Panc1 (cell line): ENCODE measurements at regions not wholly inside any gene's neighbourhood (a gene's known extent, or its start where the extent isn't known, plus 50 kb on each side); places are given as distances from the start of the nearest gene placed in this dataset.

Source experiments
- ATAC-seq: fragments of 200-7000 bp; cut with Tn5 transposase; 2 replicates; pipeline ENCODE4 v1.9.1; 2020; ENCODE audit warnings: mild to moderate bottlenecking, moderate library complexity
- BruUV-seq: library from RNA; stranded (reverse); fragments of 400-500 nt; replicated peaks from 2 replicates; lab custom pipeline; 2021; lab: Mats Ljungman, UMichigan
- CTCF ChIA-PET: fragments of 300-600 bp; sonication (Branson Sonifier 250); formaldehyde crosslinking; loops from one replicate; lab custom pipeline; 2022; ENCODE audit warnings: antibody characterized with exemption; lab: Charles Lee
- POLR2A ChIA-PET: fragments of 300-600 bp; sonication (Branson Sonifier 250); formaldehyde crosslinking; loops from one replicate; lab custom pipeline; 2022; ENCODE audit warnings: antibody characterized with exemption; lab: Charles Lee
- DNase-seq: peaks from one replicate; pipeline ENCODE4 v3.0.0-alpha.2; 2010; ENCODE audit warnings: low read depth, low spot score
- H3K27ac ChIP-seq: 2 replicates; pipeline ENCODE4 v1.5.1; 2011; ENCODE audit warnings: mild to moderate bottlenecking, low read length, inconsistent platforms
- H3K27me3 ChIP-seq: fragments of 200-500 bp; sonication (Bioruptor generic); 2 replicates; pipeline ENCODE4 v1.6.0; 2014; ENCODE audit warnings: low read length, inconsistent platforms; ENCODE audit not compliant: control insufficient read depth, insufficient read depth
- H3K36me3 ChIP-seq: fragments of 200-500 bp; sonication (Bioruptor generic); 2 replicates; pipeline ENCODE4 v1.5.1; 2014; ENCODE audit warnings: inconsistent platforms, mild to moderate bottlenecking, low read length, moderate library complexity; ENCODE audit not compliant: control insufficient read depth, insufficient read depth
- H3K4me1 ChIP-seq: 2 replicates; pipeline ENCODE4 v1.5.1; 2011; ENCODE audit warnings: inconsistent platforms, mild to moderate bottlenecking, low read length, moderate library complexity; ENCODE audit not compliant: control insufficient read depth, insufficient read depth
- H3K4me3 ChIP-seq, 2 experiments: 2 replicates each; pipeline ENCODE4 v1.5.1; 2011 to 2012; ENCODE audit warnings: low read depth in 2 of 2, low read length in 2 of 2, mild to moderate bottlenecking in 2 of 2, inconsistent platforms in 1 of 2, moderate library complexity in 1 of 2
- H3K9me3 ChIP-seq: fragments of 200-500 bp; sonication (Bioruptor generic); 2 replicates; pipeline ENCODE4 v1.5.1; 2014; ENCODE audit warnings: low read depth, mild to moderate bottlenecking, inconsistent platforms, low read length, moderate library complexity; ENCODE audit not compliant: control insufficient read depth, insufficient read depth
- POLR2AphosphoS5 ChIP-seq: IDR thresholded peaks from 2 replicates; pipeline ENCODE4 v1.6.1; 2012; ENCODE audit warnings: mild to moderate bottlenecking, low read depth, low read length, moderate library complexity
- SIN3A ChIP-seq: IDR thresholded peaks from 2 replicates; pipeline ENCODE4 v1.6.1; 2012; ENCODE audit warnings: low read depth, mild to moderate bottlenecking, low read length, moderate library complexity, borderline replicate concordance; ENCODE audit not compliant: insufficient read depth
- TCF7L2 ChIP-seq: IDR thresholded peaks from 2 replicates; pipeline ENCODE4 v1.6.1; 2011; ENCODE audit warnings: mild to moderate bottlenecking, low read depth, low read length, inconsistent platforms
- in situ Hi-C: cut with HindIII; loops from 2 replicates; pipeline ENCODE4 v1.10.0; 2016; ENCODE audit warnings: low sequenced_read_pairs, low pct_unique_long_range_greater_than_20kb
- intact Hi-C: fragments of 100-400 bp; cut with micrococcal nuclease; formaldehyde crosslinking; loops from one replicate; pipeline ENCODE4 v1.10.0; 2022; ENCODE audit not compliant: unreplicated experiment
- TF ChIP-seq, protein P1 (sequence below), 2 experiments: IDR thresholded peaks; 2 replicates each; pipeline ENCODE4 v1.6.1; 2011 to 2012; ENCODE audit warnings: low read depth in 2 of 2, control low read depth in 1 of 2, low read length in 1 of 2, mild to moderate bottlenecking in 1 of 2, moderate library complexity in 1 of 2; ENCODE audit not compliant: insufficient read depth in 1 of 2
- TF ChIP-seq, protein P2 (sequence below): fragments of 450-650 bp; IDR thresholded peaks from 2 replicates; pipeline ENCODE4 v1.5.1; 2017; ENCODE audit warnings: mild to moderate bottlenecking

DNA sequence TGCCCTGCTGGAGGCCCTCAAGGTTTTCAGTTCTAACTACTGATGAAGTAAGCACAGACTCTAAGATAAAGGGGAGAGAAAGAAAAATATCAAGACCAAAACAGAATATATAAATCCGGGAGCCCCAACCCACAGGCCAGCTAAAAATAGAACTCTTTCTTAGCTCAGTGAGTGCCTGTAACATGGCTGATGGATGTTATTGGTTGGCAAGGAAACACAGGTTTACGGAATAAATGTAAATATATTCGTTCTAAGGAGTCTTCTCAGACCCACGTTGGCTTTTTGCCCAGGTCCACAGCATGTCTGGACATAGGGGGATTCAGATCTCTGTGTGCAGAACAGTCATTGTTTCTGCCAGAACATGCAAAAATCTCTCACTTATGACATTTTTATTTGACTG, 139.0 kb upstream of the SERPINE2 start:
- no peak for DNase-seq
- intact Hi-C loops: no loop called here
- H3K4me3 ChIP-seq: no peak overlapping the region
- no peak overlapping the region for H3K27ac ChIP-seq
- no peaks in the 10 kb centered on the region for H3K4me1 ChIP-seq
- no TSS peak for BruUV-seq
- ChIA-PET POLR2A (no interaction called here), CTCF (no interaction called here)
- in situ Hi-C loops: no loop called here
- no peak for ATAC-seq
- H3K36me3 ChIP-seq: no peaks in the 10 kb centered on the region
- H3K9me3 ChIP-seq: no peaks in the 10 kb centered on the region
- TF ChIP-seq, protein P1, sequence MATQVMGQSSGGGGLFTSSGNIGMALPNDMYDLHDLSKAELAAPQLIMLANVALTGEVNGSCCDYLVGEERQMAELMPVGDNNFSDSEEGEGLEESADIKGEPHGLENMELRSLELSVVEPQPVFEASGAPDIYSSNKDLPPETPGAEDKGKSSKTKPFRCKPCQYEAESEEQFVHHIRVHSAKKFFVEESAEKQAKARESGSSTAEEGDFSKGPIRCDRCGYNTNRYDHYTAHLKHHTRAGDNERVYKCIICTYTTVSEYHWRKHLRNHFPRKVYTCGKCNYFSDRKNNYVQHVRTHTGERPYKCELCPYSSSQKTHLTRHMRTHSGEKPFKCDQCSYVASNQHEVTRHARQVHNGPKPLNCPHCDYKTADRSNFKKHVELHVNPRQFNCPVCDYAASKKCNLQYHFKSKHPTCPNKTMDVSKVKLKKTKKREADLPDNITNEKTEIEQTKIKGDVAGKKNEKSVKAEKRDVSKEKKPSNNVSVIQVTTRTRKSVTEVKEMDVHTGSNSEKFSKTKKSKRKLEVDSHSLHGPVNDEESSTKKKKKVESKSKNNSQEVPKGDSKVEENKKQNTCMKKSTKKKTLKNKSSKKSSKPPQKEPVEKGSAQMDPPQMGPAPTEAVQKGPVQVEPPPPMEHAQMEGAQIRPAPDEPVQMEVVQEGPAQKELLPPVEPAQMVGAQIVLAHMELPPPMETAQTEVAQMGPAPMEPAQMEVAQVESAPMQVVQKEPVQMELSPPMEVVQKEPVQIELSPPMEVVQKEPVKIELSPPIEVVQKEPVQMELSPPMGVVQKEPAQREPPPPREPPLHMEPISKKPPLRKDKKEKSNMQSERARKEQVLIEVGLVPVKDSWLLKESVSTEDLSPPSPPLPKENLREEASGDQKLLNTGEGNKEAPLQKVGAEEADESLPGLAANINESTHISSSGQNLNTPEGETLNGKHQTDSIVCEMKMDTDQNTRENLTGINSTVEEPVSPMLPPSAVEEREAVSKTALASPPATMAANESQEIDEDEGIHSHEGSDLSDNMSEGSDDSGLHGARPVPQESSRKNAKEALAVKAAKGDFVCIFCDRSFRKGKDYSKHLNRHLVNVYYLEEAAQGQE (IDR thresholded peaks at IDR 0.05; ENCODE audit: insufficient read depth in 1 of 2, low read depth in 2 of 2, low read length in 1 of 2): no peak
- TF ChIP-seq SIN3A (no peak), POLR2AphosphoS5 (no peak), TCF7L2 (no peak)
- TF ChIP-seq, protein P2, sequence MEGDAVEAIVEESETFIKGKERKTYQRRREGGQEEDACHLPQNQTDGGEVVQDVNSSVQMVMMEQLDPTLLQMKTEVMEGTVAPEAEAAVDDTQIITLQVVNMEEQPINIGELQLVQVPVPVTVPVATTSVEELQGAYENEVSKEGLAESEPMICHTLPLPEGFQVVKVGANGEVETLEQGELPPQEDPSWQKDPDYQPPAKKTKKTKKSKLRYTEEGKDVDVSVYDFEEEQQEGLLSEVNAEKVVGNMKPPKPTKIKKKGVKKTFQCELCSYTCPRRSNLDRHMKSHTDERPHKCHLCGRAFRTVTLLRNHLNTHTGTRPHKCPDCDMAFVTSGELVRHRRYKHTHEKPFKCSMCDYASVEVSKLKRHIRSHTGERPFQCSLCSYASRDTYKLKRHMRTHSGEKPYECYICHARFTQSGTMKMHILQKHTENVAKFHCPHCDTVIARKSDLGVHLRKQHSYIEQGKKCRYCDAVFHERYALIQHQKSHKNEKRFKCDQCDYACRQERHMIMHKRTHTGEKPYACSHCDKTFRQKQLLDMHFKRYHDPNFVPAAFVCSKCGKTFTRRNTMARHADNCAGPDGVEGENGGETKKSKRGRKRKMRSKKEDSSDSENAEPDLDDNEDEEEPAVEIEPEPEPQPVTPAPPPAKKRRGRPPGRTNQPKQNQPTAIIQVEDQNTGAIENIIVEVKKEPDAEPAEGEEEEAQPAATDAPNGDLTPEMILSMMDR: no peak
- H3K27me3 ChIP-seq: no peaks in the 10 kb centered on the region

DNA sequence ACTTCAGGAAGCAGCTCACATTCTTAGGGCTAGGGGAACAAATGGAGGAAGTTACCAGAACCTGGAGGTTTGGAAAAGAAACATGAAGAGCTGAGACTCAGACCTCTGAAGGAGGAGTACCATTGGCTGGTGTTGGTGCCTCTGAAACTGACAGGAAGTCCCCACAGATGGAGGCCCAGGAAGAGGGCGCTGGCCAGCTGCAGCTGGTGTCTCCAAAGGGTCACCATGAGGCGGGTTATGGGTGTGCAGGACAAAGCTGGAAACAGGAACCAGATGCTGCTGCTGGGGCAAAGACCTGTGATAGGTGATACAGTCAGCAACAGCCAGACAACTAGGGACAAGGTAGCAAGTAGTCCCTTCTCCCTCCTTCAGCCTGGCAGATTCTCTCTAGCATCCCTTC, 136.5 kb upstream of the SERPINE2 start:
- intact Hi-C loops (no loop called here), in situ Hi-C loops (no loop called here)
- Histone ChIP-seq H3K9me3 (no peaks in the 10 kb centered on the region), H3K27me3 (no peaks in the 10 kb centered on the region), H3K4me1 (no peaks in the 10 kb centered on the region), H3K4me3 (no peak overlapping the region), H3K36me3 (no peaks in the 10 kb centered on the region), H3K27ac (no peak overlapping the region)
- BruUV-seq: no TSS peak
- POLR2A ChIA-PET: no interaction called here
- no peak for ATAC-seq
- TF ChIP-seq, protein P1 (IDR thresholded peaks at IDR 0.05; ENCODE audit: insufficient read depth in 1 of 2, low read depth in 2 of 2, low read length in 1 of 2): no peak
- no peak for TF ChIP-seq SIN3A
- TF ChIP-seq, protein P2: no peak
- TF ChIP-seq POLR2AphosphoS5: no peak
- no peak for TF ChIP-seq TCF7L2
- CTCF ChIA-PET: no interaction called here
- no peak for DNase-seq
